HG02943 (cell line): ENCODE measurements at regions not wholly inside any gene's neighbourhood (a gene's known extent, or its start where the extent isn't known, plus 50 kb on each side); places are given as distances from the start of the nearest gene placed in this dataset.
"Not testable (repeated sequence)": the region's sequence is repeated elsewhere in the genome, so short reads cannot be mapped to it uniquely, and the experiment has no call there.

Experiments
- ATAC-seq: cut with Tn5 transposase; IDR thresholded peaks from one replicate; pipeline ENCODE4 v1.9.1; 2021; ENCODE audit warnings: mild to moderate bottlenecking, low read depth, moderate library complexity; ENCODE audit not compliant: unreplicated experiment

DNA sequence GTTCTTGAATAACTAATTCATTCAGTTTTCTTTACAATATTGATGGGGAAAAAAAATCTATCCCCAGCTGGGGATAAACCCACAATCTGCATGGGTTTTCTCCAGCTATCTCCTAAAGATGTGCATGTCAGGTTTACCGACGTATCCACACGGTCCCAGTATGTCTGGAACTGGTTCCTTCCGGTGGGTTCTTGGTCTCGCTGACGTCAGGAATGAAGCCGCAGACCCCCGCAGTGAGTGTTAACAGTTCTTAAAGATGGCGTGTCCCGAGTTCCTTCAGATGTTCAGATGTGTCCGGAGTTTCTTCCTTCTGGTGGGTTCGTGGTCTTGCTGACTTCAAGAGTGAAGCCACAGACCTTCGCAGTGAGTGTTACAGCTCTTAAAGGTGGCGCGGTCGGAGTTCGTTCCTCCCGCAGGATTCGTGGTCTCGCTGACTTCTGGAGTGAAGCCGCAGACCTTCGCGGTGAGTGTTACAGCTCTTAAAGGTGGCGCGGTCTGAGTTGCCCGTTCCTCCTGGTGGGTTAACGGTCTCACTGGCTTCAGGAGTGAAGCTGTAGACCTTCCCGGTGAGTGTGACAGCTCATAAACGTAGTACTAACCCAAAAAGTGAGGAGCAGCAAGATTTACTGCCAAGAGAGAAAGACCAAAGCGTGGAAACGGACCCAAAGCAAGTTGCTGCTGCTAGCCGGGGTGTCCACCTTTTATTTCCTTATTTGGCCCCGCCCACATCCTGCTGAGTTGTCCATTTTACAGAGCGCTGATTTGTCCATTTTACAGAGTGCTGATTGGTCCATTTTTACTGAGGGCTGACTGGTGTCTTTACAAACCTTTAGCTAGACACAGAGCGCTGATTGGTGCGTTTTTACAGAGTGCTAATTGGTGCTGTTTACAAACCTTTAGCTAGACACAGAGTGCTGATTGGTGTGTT, 195.1 kb upstream of the NR2F2 start:
- ATAC-seq, result no peak

DNA sequence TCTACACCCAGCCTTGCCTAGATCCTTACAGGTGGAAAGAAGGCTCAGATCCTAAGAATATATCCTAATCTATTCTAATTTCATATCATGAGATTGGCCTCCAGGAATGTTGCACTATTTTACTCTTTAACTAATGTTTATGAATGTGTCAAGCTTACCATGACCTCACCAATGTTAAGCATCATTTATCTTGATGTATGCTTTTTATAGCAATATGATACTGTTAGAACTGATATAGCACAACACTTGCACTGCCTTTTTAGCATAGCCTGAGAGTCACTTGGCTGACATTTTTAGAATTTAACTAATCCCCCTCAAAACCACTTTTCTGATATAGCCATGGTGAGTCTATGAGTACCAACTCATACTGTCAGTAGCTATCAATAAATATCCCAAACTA, 191.5 kb upstream of the NR2F2 start:
- ATAC-seq, result no peak

DNA sequence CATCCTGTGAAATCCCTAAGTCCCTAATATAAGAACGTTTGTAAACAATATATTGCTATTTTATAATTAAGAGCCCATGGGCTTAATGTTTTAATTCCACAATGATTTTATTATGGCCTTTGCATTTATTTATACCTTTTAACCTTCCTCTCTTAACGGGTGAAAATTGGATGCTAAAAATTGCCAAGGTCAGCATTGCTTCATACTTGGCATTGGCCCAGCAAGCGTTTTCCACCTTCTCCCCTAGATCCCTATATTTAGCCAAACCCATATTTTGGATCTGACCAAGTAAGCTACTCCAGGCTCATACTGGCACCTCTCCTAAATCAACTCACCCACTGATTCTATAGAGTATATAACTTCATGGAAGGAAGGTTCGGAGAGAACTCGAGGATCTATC, 188.0 kb upstream of the NR2F2 start:
- no peak for ATAC-seq

DNA sequence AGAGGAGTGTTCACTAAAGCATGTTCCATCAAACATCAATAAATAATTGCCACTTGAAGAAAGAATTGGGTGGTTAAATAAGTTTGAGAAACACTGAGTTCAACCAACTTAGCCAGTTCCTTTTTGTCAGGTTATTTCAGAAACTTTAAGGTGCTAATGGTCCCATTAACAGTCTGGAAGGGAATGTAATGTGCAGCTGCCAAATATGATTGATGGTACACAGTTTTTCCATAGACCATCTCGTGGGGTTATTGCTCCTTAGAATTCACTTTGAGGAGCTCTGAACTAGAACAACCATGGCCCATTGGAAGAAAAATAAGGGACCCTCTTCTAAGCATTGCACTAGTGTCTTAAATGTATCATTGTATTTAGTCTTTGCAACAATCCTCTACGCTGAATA, 185.8 kb upstream of the NR2F2 start:
- no peak for ATAC-seq

DNA sequence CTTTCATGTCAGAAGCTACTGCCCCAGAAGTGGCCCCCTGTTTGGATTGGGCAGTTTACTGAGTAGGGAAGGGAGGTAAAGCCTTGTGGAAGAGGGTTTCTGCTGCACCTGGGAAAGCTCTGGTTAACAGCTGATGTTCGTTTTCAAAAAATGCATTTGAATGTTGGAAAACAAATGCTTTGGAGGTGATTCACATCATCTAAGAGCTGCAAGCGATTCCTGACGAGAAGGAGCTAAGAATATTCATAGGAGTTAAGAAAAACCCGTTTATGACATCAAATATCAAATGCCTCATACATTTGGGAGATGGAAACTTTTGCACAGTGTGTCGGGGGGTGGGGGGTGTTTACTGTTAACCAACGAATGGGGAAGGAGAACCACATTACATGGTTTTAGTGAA, 183.8 kb upstream of the NR2F2 start:
- no peak for ATAC-seq

DNA sequence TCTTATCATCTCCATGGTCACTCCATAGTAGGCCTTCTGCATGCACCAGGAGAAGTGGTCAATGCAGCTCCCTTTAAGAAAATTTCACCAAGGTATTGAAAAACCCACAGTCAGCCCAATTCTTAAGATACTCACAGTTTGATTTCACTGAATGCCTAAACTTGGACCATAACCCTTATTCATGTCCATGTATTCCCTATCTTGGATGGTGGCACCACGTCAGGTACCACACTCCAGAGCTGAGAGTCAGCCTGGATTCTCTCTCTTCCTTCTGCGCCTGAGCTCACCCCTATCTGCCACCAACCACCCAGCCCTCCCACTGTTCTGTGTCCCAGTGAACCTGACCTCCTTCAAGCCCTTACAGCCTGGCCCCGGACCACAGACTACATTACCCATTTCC, 183.2 kb upstream of the NR2F2 start:
- no peak for ATAC-seq

DNA sequence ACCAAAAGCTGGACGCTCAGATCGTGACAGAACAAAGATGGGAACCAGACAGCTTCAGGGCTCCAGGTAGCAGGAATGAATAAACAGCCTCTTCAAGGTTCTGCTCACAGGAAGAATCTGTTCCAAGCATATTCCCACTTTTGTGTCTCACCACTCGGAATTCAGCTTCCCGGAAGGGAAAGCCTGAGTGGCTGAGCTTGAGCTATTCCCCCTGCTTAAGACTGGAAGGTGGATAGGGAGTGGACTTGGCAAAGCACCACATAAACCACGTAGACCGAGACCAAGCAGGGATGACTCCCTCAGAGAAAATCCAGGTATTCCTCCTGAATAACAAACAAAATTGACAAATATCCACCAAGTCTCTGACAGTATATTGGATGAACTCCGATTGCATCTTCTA, 180.2 kb upstream of the NR2F2 start:
- ATAC-seq, result no peak

DNA sequence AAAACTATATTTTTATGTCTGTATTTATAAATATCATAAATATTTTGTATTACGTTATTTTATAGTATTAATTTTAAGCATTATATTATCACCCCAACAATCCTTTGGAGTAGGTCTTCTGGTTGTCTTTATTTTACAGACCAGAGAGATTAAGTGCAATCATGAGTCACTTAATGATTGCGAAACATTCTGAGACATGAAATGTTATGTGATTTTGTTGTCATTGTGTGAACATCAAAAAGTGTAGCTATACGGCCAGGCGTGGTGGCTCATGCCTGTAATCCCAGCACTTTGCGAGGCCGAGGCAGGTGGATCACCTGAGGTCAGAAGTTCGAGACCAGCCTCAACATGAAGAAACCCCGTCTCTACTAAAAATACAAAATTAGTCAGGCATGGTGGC, 178.8 kb upstream of the NR2F2 start:
- ATAC-seq, result not testable (repeated sequence)

DNA sequence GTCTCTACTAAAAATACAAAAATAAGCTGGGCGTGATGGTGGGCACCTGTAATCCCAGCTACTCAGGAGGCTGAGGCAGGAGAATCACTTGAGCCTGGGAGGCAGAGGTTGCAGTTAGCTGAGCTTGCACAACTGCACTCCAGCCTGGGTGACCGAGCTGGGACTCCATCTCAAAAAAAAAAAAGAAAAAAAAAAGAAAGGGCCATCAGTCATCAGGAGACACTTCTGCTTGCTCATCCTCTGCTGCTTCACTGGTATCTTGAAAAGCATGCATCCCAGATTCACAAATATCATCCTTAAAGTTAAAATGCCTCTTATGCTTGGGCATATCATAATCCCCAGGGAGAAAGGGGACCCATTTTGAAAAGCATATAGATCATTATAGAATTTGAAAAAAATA, 176.6 kb upstream of the NR2F2 start:
- ATAC-seq, result no peak

DNA sequence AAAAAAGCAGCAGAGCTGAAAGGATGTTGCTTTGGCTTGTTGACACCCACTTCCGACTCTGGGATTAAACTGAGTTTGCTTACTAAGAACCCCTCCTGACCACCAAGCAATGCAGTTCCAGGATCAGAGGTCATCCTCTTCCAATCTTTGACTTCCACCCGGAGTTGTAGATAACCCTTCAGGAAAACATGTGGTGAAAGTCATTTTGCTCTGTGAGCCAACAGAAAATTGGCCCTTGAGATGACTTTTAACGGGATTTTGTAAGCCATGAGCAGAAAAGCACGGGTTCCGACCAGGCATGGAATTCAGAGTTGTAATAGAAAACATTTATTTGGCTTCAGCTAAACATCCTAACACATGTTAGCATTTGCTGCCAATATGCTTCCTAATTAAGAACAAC, 171.6 kb upstream of the NR2F2 start:
- no peak for ATAC-seq

DNA sequence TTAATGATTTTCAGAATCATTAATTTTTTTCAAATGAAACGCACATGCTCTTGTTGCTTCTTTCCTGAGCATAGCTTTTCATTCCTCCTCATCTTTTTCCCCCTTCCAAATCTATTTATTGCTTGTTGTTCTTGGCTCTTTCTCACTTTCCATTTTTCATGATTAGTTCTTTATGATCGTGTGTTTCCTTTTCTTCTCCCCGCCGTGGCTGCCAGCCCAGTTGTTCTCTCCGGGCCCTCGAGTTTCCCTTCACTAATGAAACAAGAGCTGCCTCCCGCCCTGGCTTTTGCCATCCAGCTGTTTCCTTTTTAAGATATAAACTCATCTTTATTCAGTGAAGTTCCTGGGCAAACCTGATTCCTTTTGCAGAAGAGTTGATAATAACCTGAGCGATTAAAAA, 170.2 kb upstream of the NR2F2 start:
- no peak for ATAC-seq

DNA sequence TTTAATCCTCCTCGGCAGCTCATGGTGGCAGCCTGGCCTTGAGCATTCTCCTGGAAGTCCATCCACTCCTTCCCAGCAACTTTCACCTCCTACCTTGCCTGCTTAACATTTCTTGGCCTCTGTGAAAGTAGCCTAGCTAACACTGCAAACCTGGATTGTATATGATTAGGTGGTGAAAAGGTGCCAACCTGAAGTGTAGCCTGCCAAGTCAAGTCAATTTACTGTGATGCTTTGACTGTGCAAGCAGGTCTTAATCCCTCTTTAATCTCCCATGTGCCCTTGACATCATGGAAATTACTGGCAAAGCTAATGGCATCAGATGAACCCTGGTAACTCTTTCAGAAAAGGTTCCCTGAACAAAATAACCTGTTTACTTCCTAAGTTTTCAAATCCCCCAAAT, 169.7 kb upstream of the NR2F2 start:
- ATAC-seq, result no peak

DNA sequence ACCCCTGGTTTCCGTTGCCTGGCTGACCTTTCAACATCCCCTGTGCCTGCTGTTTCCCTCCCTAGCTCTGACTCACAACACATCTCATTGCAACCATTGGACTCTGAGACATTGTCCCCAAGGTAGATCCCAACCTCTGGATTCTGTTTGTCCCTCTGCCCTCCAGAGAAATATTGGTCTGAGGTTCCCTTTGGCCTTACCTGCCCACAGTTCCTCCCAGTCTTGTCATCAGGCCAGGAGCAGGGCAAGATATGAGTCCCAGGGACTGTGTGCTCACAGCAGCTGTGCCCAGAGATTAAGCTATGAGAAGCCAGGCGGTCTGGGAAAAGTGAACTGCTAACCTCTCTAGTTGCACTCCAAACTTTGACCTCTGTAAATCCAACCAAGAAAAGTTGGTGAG, 168.2 kb upstream of the NR2F2 start:
- ATAC-seq, result no peak

DNA sequence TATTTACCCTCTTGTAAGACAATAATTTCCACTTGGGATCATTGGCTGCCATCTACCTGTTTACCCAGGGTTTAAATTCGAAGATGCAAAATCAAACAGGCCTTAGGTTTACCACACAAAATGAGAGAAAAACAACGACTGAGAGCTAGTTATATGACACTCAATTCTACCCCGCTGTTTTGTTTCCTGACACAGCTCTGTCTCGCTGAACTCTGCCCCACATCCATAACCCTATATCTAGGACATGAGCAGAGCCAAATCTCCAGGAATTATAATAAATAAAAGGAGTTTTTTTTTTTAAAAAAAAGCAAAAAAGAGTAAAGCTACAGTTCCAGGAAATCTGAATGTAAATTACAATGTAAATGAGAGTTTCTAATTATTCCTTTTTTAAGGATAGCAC, 165.4 kb upstream of the NR2F2 start:
- ATAC-seq, result no peak

DNA sequence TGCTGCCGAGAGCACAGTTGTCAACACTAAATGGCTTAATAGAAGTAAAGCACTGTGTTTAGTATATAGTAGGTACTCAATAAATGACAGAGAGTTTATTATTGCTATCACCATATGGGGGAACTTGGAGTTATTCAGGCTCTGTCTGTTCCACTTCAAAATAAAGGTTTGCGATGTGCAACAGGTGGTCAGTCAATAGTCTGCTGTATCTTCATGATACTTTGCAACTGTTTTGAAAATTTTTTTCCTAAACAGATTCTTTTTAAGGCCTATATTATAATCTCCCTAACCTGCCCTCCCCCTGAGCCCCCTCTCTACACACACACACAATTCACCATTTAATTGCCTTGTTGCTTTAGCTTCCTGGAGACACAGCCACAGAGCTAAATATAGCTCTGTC, 164.7 kb upstream of the NR2F2 start:
- no peak for ATAC-seq

DNA sequence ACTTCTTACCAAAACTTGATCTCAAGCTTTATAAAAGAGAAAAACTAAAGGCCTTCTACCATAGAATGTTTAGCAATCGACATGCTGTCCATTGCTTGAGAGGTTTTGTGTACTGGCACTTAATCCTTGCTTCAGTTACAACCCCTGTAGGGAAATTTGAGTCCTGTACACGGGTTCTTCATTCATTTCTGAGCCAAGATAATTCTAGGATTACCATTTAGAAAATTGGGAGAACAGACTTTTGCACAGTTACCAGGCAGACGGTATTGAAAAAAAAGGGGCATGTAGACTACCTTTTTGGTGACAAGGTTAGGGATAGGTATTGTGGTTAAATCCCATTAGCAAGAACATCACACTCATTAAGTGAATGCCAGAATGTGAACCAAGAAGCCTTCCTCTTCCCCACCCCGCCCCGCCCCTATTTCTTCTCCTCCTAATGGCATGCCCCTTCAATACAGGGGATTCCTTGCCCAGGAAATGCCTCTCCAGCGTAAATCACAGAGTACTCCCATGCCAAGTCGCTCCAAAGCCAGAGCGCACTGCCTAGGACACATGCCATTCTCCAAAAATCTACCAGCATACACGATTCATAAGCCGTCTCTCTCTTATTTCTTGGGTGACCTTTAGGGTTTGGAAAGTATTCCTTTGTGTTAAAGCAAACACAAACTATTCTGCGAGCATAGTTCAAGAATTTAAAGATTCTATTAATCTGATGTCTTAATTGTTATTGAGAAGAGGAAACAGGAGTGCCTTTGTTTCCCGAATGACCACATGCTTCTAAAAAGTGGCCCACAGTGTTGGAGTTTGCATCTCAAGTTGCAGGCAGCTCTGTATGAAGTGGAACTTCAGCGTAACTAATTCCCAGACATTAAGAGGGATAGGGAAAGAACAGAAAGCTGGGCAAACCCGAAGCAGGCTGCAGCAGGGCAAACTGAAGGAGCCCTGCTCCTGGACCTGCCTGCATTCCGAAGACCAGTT, 164.0 kb upstream of the NR2F2 start:
- no peak for ATAC-seq

DNA sequence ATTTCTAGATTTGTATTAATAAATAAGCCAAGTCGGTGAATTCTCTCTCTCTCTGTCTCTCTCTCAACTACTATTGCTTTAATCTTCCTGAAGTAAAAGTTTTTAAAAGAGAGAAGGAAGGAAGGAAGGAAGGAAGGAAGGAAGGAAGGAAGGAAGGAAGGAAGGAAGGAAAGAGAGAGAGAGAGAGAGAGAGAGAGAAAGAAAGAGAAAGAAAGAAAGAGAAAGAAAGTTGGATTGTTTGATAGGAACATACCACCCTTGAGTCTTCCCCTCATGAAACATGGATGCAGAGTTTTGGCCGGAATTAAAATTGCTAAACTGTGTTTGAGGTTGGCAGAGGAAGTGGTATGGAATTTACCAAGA, 159.9 kb upstream of the NR2F2 start:
- ATAC-seq, result not testable (repeated sequence)

DNA sequence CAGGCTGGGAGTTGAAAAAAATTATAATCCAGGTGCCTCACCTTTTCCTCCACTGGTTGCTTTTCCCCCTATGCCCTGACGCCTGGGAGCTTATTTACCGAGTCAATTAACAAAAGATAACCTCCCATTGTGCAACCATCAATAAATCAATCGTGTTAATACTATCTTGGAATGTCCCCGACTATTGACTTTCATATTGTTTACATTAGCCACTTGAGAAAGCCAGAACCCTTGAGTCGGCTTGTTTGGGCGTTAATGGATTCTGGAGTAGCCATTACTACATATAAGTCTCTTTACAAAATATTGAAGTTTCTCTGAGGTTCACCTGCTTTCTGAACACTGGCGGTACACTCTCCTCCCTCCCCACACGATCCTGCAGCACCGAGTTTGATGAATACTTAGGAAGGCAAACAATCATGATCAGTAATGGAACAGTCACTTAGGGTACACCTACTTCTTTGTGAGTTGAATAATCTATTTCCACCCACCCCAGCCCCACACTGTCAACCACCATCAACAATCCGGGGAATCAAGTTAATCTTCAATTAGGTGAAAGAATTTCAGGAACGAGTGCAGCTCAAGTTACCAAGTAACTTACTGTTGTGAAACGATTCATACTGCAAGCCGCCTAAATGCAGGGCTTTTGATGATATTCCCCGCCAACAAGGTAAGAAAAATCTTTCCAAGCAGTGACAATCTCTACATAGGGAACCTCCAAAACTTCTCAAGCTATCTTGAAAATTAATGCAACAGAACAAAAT, 159.3 kb upstream of the NR2F2 start:
- ATAC-seq, result no peak

DNA sequence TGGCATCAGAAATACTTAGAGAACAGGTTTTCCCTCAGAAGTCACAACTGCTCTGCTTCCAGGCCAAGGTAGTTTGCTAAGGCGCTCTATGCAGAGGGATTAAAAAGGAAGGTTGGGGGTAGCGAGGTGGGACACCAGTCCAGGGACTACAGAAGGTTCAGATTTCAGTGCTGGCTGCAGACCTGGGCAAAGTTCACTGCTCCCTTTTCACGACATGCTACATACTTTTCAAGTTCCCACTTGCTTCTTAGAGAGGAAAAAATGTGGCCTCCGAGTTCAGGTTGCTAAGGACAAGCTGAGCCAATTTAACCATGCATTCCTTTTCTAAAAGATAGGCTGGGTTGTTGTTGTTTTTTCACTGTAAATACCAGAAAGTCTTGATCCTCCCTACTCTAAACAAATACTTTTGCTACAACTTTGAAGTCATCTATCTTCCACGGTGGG, 158.6 kb upstream of the NR2F2 start:
- ATAC-seq, result no peak

DNA sequence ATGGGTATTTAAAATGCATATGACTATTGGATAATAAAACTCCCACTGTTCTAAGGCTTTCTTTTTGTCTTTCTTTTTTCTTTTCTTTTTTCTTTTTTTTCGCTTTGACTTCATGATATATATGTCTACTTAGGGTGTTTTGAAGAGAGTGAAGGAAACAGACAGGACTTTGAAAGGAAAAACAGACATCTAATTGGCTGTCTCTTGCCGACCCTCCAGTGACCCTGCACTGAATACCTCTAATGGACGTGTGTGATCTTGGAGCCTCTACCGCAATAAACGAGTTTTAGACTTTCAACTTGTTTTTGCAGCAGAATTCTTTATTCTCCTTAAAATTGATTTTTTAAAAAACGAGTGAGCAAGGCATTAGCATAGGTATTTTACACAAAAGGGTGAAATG, 158.1 kb upstream of the NR2F2 start:
- no peak for ATAC-seq

DNA sequence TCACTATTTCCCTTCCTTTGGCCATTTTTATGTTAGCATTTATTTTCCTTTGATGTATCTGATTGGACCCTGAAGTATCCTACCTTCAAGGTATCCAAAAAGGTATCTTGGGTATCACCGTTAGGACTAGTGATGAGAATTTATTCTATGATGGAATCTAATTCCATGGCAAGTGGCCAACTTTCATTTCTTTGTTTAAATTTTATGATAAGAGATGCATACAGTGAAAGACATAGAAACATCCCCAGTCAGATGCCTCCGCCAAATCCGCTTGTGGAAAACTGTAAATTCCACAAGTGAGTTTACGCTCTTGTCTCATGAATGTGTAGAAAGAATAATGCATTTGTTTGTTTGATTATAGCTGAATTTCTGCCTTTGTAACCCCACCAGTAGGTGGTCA, 153.7 kb upstream of the NR2F2 start:
- ATAC-seq, result no peak
